Spleen (tissue), 11 donors: ENCODE measurements at regions not wholly inside any gene's neighbourhood (a gene's known extent, or its start where the extent isn't known, plus 50 kb on each side); places are given as distances from the start of the nearest gene placed in this dataset.
"Not testable (repeated sequence)": the region's sequence is repeated elsewhere in the genome, so short reads cannot be mapped to it uniquely, and the experiment has no call there.

Experiments used
- DNase-seq: peaks from one replicate; pipeline ENCODE4 v3.0.0-alpha.2; 2020
- H3K27ac ChIP-seq, 8 donors: fragments of 200-600 bp; sonication (generic) in 7 of 8; 1 replicate in 4 of 8; 2 replicates in 4 of 8; pipeline versions ENCODE4 v1.5.0 to v1.8.0; 2016 to 2021; ENCODE audit warnings: inconsistent platforms in 4 of 8, mild to moderate bottlenecking in 4 of 8, moderate library complexity in 1 of 8
- H3K27me3 ChIP-seq, 7 donors: fragments of 200-600 bp; sonication (generic) in 6 of 7; replicated peaks in 1 of 7; 1 replicate in 4 of 7; 2 replicates in 3 of 7; pipeline versions ENCODE4 v1.5.0 to v1.8.0; 2016 to 2021; ENCODE audit warnings: inconsistent platforms in 3 of 7, mild to moderate bottlenecking in 1 of 7
- H3K36me3 ChIP-seq, 6 donors: fragments of 200-600 bp; sonication (generic) in 5 of 6; 1 replicate in 4 of 6; 2 replicates in 2 of 6; pipeline versions ENCODE4 v1.5.0 to v1.8.0; 2016 to 2021; ENCODE audit warnings: inconsistent platforms in 2 of 6
- H3K4me1 ChIP-seq, 6 donors: fragments of 200-600 bp; sonication (generic) in 5 of 6; 1 replicate in 3 of 6; 2 replicates in 3 of 6; pipeline versions ENCODE4 v1.5.0 to v1.8.0; 2016 to 2021; ENCODE audit warnings: inconsistent platforms in 3 of 6
- H3K4me3 ChIP-seq, 8 donors: fragments of 200-600 bp; sonication (generic) in 7 of 8; 1 replicate in 4 of 8; 2 replicates in 4 of 8; pipeline versions ENCODE4 v1.5.0 to v1.8.0; 2016 to 2021; ENCODE audit warnings: inconsistent platforms in 4 of 8, mild to moderate bottlenecking in 4 of 8, moderate library complexity in 2 of 8
- H3K9me3 ChIP-seq, 8 donors: fragments of 200-600 bp; sonication (generic) in 7 of 8; 1 replicate in 4 of 8; 2 replicates in 4 of 8; pipeline versions ENCODE4 v1.5.0 to v1.8.0; 2016 to 2021; ENCODE audit warnings: inconsistent platforms in 4 of 8
- CTCF ChIP-seq, 11 experiments: fragments of 200-600 bp in 7 of 11; fragments of 450-650 bp in 4 of 11; sonication (generic) in 4 of 11; IDR thresholded peaks in 8 of 11; conservative IDR thresholded peaks in 3 of 11; 1 replicate in 7 of 11; 2 replicates in 4 of 11; pipeline versions ENCODE4 v1.4.0 to v1.8.0; 2016 to 2021; ENCODE audit warnings: antibody characterized with exemption in 11 of 11, inconsistent platforms in 4 of 11, mild to moderate bottlenecking in 1 of 11
- POLR2A ChIP-seq, 3 donors: fragments of 450-650 bp; IDR thresholded peaks; one replicate each; pipeline ENCODE4 v1.5.1; 2017; ENCODE audit warnings: antibody characterized with exemption in 3 of 3, mild to moderate bottlenecking in 1 of 3
- POLR2AphosphoS5 ChIP-seq, 3 donors: sonication (generic); formaldehyde crosslinking; IDR thresholded peaks; one replicate each; pipeline ENCODE4 v1.5.1; 2017; ENCODE audit warnings: antibody characterized with exemption in 3 of 3
- WGBS, 5 donors: extraction: QIAGEN DNeasy Blood & Tissue Kit in 3 of 5; methylation state at CpG; one replicate each; pipeline versions ENCODE4 v1.1.5 to v1.1.7; 2013 to 2018; 5-methylcytosine and 5-hydroxymethylcytosine counted together
- intact Hi-C: fragments of 100-400 bp; cut with DNase I; formaldehyde crosslinking; loops from one replicate; pipeline ENCODE4 v1.15.0; 2023; ENCODE audit warnings: low total_unique reads
- donor health status: healthy with polysubstance abuse.
- donor health status: DM: no; HTN: no; CAD: no; lungs with moderate emphysema.
- donor health status: DM: no; HTN: no; CAD: no.
- donor health status: Bipolar disorder and iron deficiency.
- donor health status: healthy.
- donor health status: DM: no; HTN: no; CAD: no.
- donor health status: DM: yes; HTN: yes; CAD: no.

GRCh38 chr9:111271047-111271446 is 59.0 kb downstream of the OR2K2 start:
- TF ChIP-seq POLR2A (IDR thresholded peaks at IDR 0.05) (no peak), POLR2AphosphoS5 (IDR thresholded peaks at IDR 0.05) (no peak), CTCF (IDR thresholded peaks at IDR 0.05 in 8 of 11, conservative IDR thresholded peaks at IDR 0.05 in 3 of 11) (no peak)
- 85 to 97% (median 94%) methylated on average over 2 of the region's 2 CpGs for WGBS, 5 donors
- Histone ChIP-seq H3K4me3 (no peak overlapping the region), H3K36me3 (no peaks in the 10 kb centered on the region), H3K27me3 (no peaks in the 10 kb centered on the region), H3K9me3 (peaks cover 0 to 10% (median 6%) of the 10 kb centered on the region in 8 donors), H3K27ac (no peak overlapping the region), H3K4me1 (no peaks in the 10 kb centered on the region)
- DNase-seq = no peak
- intact Hi-C loops = no loop called here

- DNase-seq, H3K36me3 ChIP-seq, H3K4me1 ChIP-seq, H3K4me3 ChIP-seq, H3K27ac ChIP-seq, H3K27me3 ChIP-seq, intact Hi-C loops: not testable (repeated sequence)
- peaks cover 0 to 17% (median 12%) of the 10 kb centered on the region in 8 donors for H3K9me3 ChIP-seq
- WGBS, 5 donors = 84 to 94% (median 87%) methylated on average over 5 of the region's 5 CpGs
These were observed 64.0 kb downstream of the OR2K2 start for GRCh38 chr9:111266024-111266423.

GRCh38 chr9:111263116-111263515 is 66.9 kb downstream of the OR2K2 start:
- intact Hi-C loops = no loop called here
- Histone ChIP-seq H3K36me3 (no peaks in the 10 kb centered on the region), H3K4me3 (no peak overlapping the region), H3K27me3 (no peaks in the 10 kb centered on the region), H3K4me1 (no peaks in the 10 kb centered on the region), H3K27ac (no peak overlapping the region), H3K9me3 (peaks cover 0 to 17% (median 12%) of the 10 kb centered on the region in 8 donors)
- WGBS, 5 donors = 74 to 83% (median 76%) methylated on average over 7 of the region's 7 CpGs
- no peak for DNase-seq
- no peak for TF ChIP-seq CTCF (IDR thresholded peaks at IDR 0.05 in 8 of 11, conservative IDR thresholded peaks at IDR 0.05 in 3 of 11)
- no peak for TF ChIP-seq POLR2AphosphoS5 (IDR thresholded peaks at IDR 0.05)
- no peak for TF ChIP-seq POLR2A (IDR thresholded peaks at IDR 0.05)

- Histone ChIP-seq H3K27me3 (no peaks in the 10 kb centered on the region), H3K4me3 (no peak overlapping the region), H3K36me3 (no peaks in the 10 kb centered on the region), H3K27ac (no peak overlapping the region), H3K4me1 (no peaks in the 10 kb centered on the region), H3K9me3 (no peaks in the 10 kb centered on the region)
- intact Hi-C loops = no loop called here
- DNase-seq = no peak
- 90 to 97% (median 94%) methylated on average over 1 of the region's 1 CpG for WGBS, 5 donors
- no peak for TF ChIP-seq POLR2A (IDR thresholded peaks at IDR 0.05)
- no peak for TF ChIP-seq POLR2AphosphoS5 (IDR thresholded peaks at IDR 0.05)
- no peak for TF ChIP-seq CTCF (IDR thresholded peaks at IDR 0.05 in 8 of 11, conservative IDR thresholded peaks at IDR 0.05 in 3 of 11)
These were observed 71.2 kb downstream of the OR2K2 start for GRCh38 chr9:111258875-111259271.
